ENCODE measurements at regions not wholly inside any gene's neighbourhood (a gene's known extent, or its start where the extent isn't known, plus 50 kb on each side); places are given as distances from the start of the nearest gene placed in this dataset.
A peak's percentile ranks its signal among the peaks of the same experiment; 100 is the strongest.

- no peak for DNase-seq (ENCODE audit: low read depth)
Measured at GRCh38 chr14:36083317-36083716, 93.2 kb downstream of the PTCSC3 start.

GRCh38 chr14:36078080-36078479 lies 98.4 kb downstream of the PTCSC3 start:
- DNase-seq (ENCODE audit: low read depth): no peak

- no peak for DNase-seq (ENCODE audit: low read depth)
Measured at GRCh38 chr14:36076197-36076596, 100.3 kb downstream of the PTCSC3 start.

- no peak for DNase-seq (ENCODE audit: low read depth)
Measured at GRCh38 chr14:36075203-36075602, 101.3 kb downstream of the PTCSC3 start.

GRCh38 chr14:36070720-36071043 lies 105.8 kb downstream of the PTCSC3 start:
- DNase-seq (ENCODE audit: low read depth): no peak

- DNase-seq (ENCODE audit: low read depth): peak; percentile 39
Measured at GRCh38 chr14:36070031-36070719, 106.3 kb downstream of the PTCSC3 start.

- no peak for DNase-seq (ENCODE audit: low read depth)
Measured at GRCh38 chr14:36069535-36069900, 107.0 kb downstream of the PTCSC3 start.

- peak; percentile 43 for DNase-seq (ENCODE audit: low read depth)
Measured at GRCh38 chr14:36068777-36069534, 107.6 kb downstream of the PTCSC3 start.

- no peak for DNase-seq (ENCODE audit: low read depth)
Measured at GRCh38 chr14:36067428-36068187, 108.9 kb downstream of the PTCSC3 start.

GRCh38 chr14:36066636-36067035 lies 109.9 kb downstream of the PTCSC3 start:
- DNase-seq (ENCODE audit: low read depth): no peak

- no peak for DNase-seq (ENCODE audit: low read depth)
Measured at GRCh38 chr14:36065831-36066230, 110.7 kb downstream of the PTCSC3 start.

- DNase-seq (ENCODE audit: low read depth): no peak
Measured at GRCh38 chr14:36059531-36059930, 117.0 kb downstream of the PTCSC3 start.

GRCh38 chr14:36057452-36058116 lies 118.9 kb downstream of the PTCSC3 start:
- no peak for DNase-seq (ENCODE audit: low read depth)

- DNase-seq (ENCODE audit: low read depth): no peak
Measured at GRCh38 chr14:36056845-36057244, 119.7 kb downstream of the PTCSC3 start.

GRCh38 chr14:36055681-36056225 lies 120.8 kb downstream of the PTCSC3 start:
- no peak for DNase-seq (ENCODE audit: low read depth)

GRCh38 chr14:36055052-36055378 lies 121.5 kb downstream of the PTCSC3 start:
- no peak for DNase-seq (ENCODE audit: low read depth)

- no peak for DNase-seq (ENCODE audit: low read depth)
Measured at GRCh38 chr14:36054353-36055051, 122.0 kb downstream of the PTCSC3 start.

GRCh38 chr14:36052681-36053080 lies 123.8 kb downstream of the PTCSC3 start:
- no peak for DNase-seq (ENCODE audit: low read depth)

- no peak for DNase-seq (ENCODE audit: low read depth)
Measured at GRCh38 chr14:36052063-36052462, 124.5 kb downstream of the PTCSC3 start.

GRCh38 chr14:36048667-36049066 lies 127.9 kb downstream of the PTCSC3 start:
- no peak for DNase-seq (ENCODE audit: low read depth)

- DNase-seq (ENCODE audit: low read depth): no peak
Measured at GRCh38 chr14:36047912-36048311, 128.6 kb downstream of the PTCSC3 start.

GRCh38 chr14:36035675-36036074 lies 140.8 kb downstream of the PTCSC3 start:
- DNase-seq (ENCODE audit: low read depth): no peak

All from HS-5 (cell line).